Renal cortex interstitium (tissue), 11 donors: ENCODE measurements at regions not wholly inside any gene's neighbourhood (a gene's known extent, or its start where the extent isn't known, plus 50 kb on each side); places are given as distances from the start of the nearest gene placed in this dataset.

Experiments used
- DNase-seq, 11 donors: peaks; one replicate each; pipeline ENCODE4 v3.0.0-alpha.2; 2013; ENCODE audit warnings: low read depth in 9 of 11, low spot score in 4 of 11; ENCODE audit errors: extremely low read depth in 1 of 11

- DNase-seq: no peak
These were observed 93.0 kb downstream of the MTPAP start for GRCh38 chr10:30256084-30256483.

- DNase-seq: no peak
These were observed 94.2 kb downstream of the MTPAP start for GRCh38 chr10:30254926-30255325.

GRCh38 chr10:30248728-30249127 lies 100.3 kb downstream of the MTPAP start:
- no peak for DNase-seq

- DNase-seq: no peak
These were observed 101.4 kb downstream of the MTPAP start for GRCh38 chr10:30247704-30248103.

GRCh38 chr10:30241422-30242110 lies 107.5 kb downstream of the MTPAP start:
- no peak for DNase-seq

GRCh38 chr10:30238836-30239235 lies 110.2 kb downstream of the MTPAP start:
- no peak for DNase-seq

- no peak for DNase-seq
These were observed 115.7 kb downstream of the MTPAP start for GRCh38 chr10:30233186-30233959.

GRCh38 chr10:30231709-30232108 lies 117.4 kb downstream of the MTPAP start:
- DNase-seq: no peak

GRCh38 chr10:30231071-30231652 lies 117.9 kb downstream of the MTPAP start:
- DNase-seq: no peak

GRCh38 chr10:30229536-30229935 lies 119.5 kb downstream of the MTPAP start:
- no peak for DNase-seq

- no peak for DNase-seq
These were observed 120.6 kb downstream of the MTPAP start for GRCh38 chr10:30228417-30229036.

GRCh38 chr10:30227481-30227880 lies 121.6 kb downstream of the MTPAP start:
- DNase-seq: no peak

- peak in 5 of 11 donors; percentile 38 to 70 (median 57) for DNase-seq
These were observed 128.9 kb downstream of the MTPAP start for GRCh38 chr10:30219971-30220751.

GRCh38 chr10:30216821-30217220 lies 132.3 kb downstream of the MTPAP start:
- no peak for DNase-seq

- DNase-seq: peak in 8 of 11 donors; percentile 37 to 58 (median 50)
These were observed 133.5 kb downstream of the MTPAP start for GRCh38 chr10:30215623-30216022.

- no peak for DNase-seq
These were observed 133.9 kb downstream of the MTPAP start for GRCh38 chr10:30215141-30215540.

GRCh38 chr10:30210296-30210695 lies 138.8 kb downstream of the MTPAP start:
- DNase-seq: no peak

- no peak for DNase-seq
These were observed 140.7 kb downstream of the MTPAP start for GRCh38 chr10:30208330-30208729.

GRCh38 chr10:30207485-30208052 lies 141.5 kb downstream of the MTPAP start:
- peak in 1 of 11 donors; percentile 36 for DNase-seq
